ENCODE measurements at regions not wholly inside any gene's neighbourhood (a gene's known extent, or its start where the extent isn't known, plus 50 kb on each side); places are given as distances from the start of the nearest gene placed in this dataset.
A peak's percentile ranks its signal among the peaks of the same experiment; 100 is the strongest.

- Histone ChIP-seq H3K36me3 (ENCODE audit: insufficient read depth) (no peaks in the 10 kb centered on the region), H3K27ac (no peak overlapping the region), H3K4me2 (no peak overlapping the region), H3K79me2 (ENCODE audit: insufficient read depth, low read depth) (no peaks in the 10 kb centered on the region), H3K27me3 (ENCODE audit: insufficient read depth, low read depth) (no peaks in the 10 kb centered on the region), H3K4me3 (IDR thresholded peaks at IDR 0.05; ENCODE audit: insufficient read depth, low read depth, low read length) (no peak overlapping the region), H2AFZ (ENCODE audit: low read depth) (no peak overlapping the region), H3K4me1 (ENCODE audit: low read depth, poor library complexity, severe bottlenecking) (no peaks in the 10 kb centered on the region), H4K20me1 (ENCODE audit: insufficient read depth) (no peaks in the 10 kb centered on the region), H3K9ac (no peak overlapping the region)
- TF ChIP-seq CTCF (conservative IDR thresholded peaks at IDR 0.05; ENCODE audit: low read depth, low read length) = no peak
These were observed 122.1 kb upstream of the ADAMTS16 start for GRCh38 chr5:5017827-5018577.

GRCh38 chr5:5018578-5018970 is 121.6 kb upstream of the ADAMTS16 start:
- TF ChIP-seq CTCF (conservative IDR thresholded peaks at IDR 0.05; ENCODE audit: low read depth, low read length) = no peak
- Histone ChIP-seq H3K27me3 (ENCODE audit: insufficient read depth, low read depth) (no peaks in the 10 kb centered on the region), H3K36me3 (ENCODE audit: insufficient read depth) (no peaks in the 10 kb centered on the region), H4K20me1 (ENCODE audit: insufficient read depth) (no peaks in the 10 kb centered on the region), H3K4me2 (no peak overlapping the region), H3K79me2 (ENCODE audit: insufficient read depth, low read depth) (no peaks in the 10 kb centered on the region), H3K4me3 (IDR thresholded peaks at IDR 0.05; ENCODE audit: insufficient read depth, low read depth, low read length) (no peak overlapping the region), H3K4me1 (ENCODE audit: low read depth, poor library complexity, severe bottlenecking) (no peaks in the 10 kb centered on the region), H2AFZ (ENCODE audit: low read depth) (no peak overlapping the region), H3K27ac (no peak overlapping the region), H3K9ac (no peak overlapping the region)

GRCh38 chr5:5021436-5021835 is 118.7 kb upstream of the ADAMTS16 start:
- Histone ChIP-seq H3K4me1 (ENCODE audit: low read depth, poor library complexity, severe bottlenecking) (peaks cover 6% of the 10 kb centered on the region), H2AFZ (ENCODE audit: low read depth) (no peak overlapping the region), H3K27ac (no peak overlapping the region), H3K36me3 (ENCODE audit: insufficient read depth) (no peaks in the 10 kb centered on the region), H4K20me1 (ENCODE audit: insufficient read depth) (no peaks in the 10 kb centered on the region), H3K27me3 (ENCODE audit: insufficient read depth, low read depth) (no peaks in the 10 kb centered on the region), H3K4me3 (IDR thresholded peaks at IDR 0.05; ENCODE audit: insufficient read depth, low read depth, low read length) (no peak overlapping the region), H3K4me2 (no peak overlapping the region), H3K79me2 (ENCODE audit: insufficient read depth, low read depth) (no peaks in the 10 kb centered on the region), H3K9ac (no peak overlapping the region)
- no peak for TF ChIP-seq CTCF (conservative IDR thresholded peaks at IDR 0.05; ENCODE audit: low read depth, low read length)

- H3K4me1 ChIP-seq (ENCODE audit: low read depth, poor library complexity, severe bottlenecking) = peaks cover 9% of the 10 kb centered on the region
- TF ChIP-seq CTCF (conservative IDR thresholded peaks at IDR 0.05; ENCODE audit: low read depth, low read length) = no peak
- no peaks in the 10 kb centered on the region for H4K20me1 ChIP-seq (ENCODE audit: insufficient read depth)
- H3K4me3 ChIP-seq (IDR thresholded peaks at IDR 0.05; ENCODE audit: insufficient read depth, low read depth, low read length) = no peak overlapping the region
- H3K79me2 ChIP-seq (ENCODE audit: insufficient read depth, low read depth) = no peaks in the 10 kb centered on the region
- H3K27me3 ChIP-seq (ENCODE audit: insufficient read depth, low read depth) = no peaks in the 10 kb centered on the region
- peak overlapping the region; percentile 50 for H2AFZ ChIP-seq (ENCODE audit: low read depth)
- H3K9ac ChIP-seq = peak overlapping the region; percentile 25; the same call in 1 of the 2 replicates
- no peaks in the 10 kb centered on the region for H3K36me3 ChIP-seq (ENCODE audit: insufficient read depth)
- H3K27ac ChIP-seq = peak overlapping the region; percentile 93
- peak overlapping the region; percentile 14; the same call in 1 of the 2 replicates for H3K4me2 ChIP-seq
These were observed 114.9 kb upstream of the ADAMTS16 start for GRCh38 chr5:5025098-5025773.
